Stimulated activated naive B cell treated with anti-CD40 and anti-IgM and Interleukin-4, amounts not matched to agents 10 μg/mL and 1 μg/mL and 100 μg/mL, for 72 hours (primary cell): ENCODE measurements at regions not wholly inside any gene's neighbourhood (a gene's known extent, or its start where the extent isn't known, plus 50 kb on each side); places are given as distances from the start of the nearest gene placed in this dataset.
"Not testable (repeated sequence)": the region's sequence is repeated elsewhere in the genome, so short reads cannot be mapped to it uniquely, and the experiment has no call there.

Experiments used
- ATAC-seq, 2 donors: fragments of 150-1000 bp; cut with Tn5 transposase; replicated peaks; 2 replicates each; pipeline ENCODE4 v1.10.0; 2021; ENCODE audit warnings: moderate library complexity in 1 of 2
- DNase-seq: peaks from one replicate; pipeline ENCODE4 v3.0.0; 2021
- H3K27ac Mint-ChIP-seq: one replicate; pipeline ENCODE4 v1.8.0; 2022; ENCODE audit warnings: mild to moderate bottlenecking, mixed read lengths
- H3K27me3 Mint-ChIP-seq, 2 donors: one replicate each; pipeline ENCODE4 v1.8.0; 2022; ENCODE audit warnings: mixed read lengths in 2 of 2
- H3K36me3 Mint-ChIP-seq, 2 donors: one replicate each; pipeline ENCODE4 v1.8.0; 2022; ENCODE audit warnings: mixed read lengths in 2 of 2, mild to moderate bottlenecking in 1 of 2
- H3K4me1 Mint-ChIP-seq, 2 donors: one replicate each; pipeline ENCODE4 v1.8.0; 2022; ENCODE audit warnings: mixed read lengths in 2 of 2, mild to moderate bottlenecking in 1 of 2
- H3K4me3 Mint-ChIP-seq, 2 donors: one replicate each; pipeline ENCODE4 v1.8.0; 2022; ENCODE audit warnings: mild to moderate bottlenecking in 2 of 2, mixed read lengths in 2 of 2, moderate library complexity in 1 of 2
- H3K9me3 Mint-ChIP-seq, 2 donors: one replicate each; pipeline ENCODE4 v1.8.0; 2022; ENCODE audit warnings: mixed read lengths in 2 of 2, mild to moderate bottlenecking in 1 of 2

GRCh38 chrX:147468600-147468999 lies 443.1 kb upstream of the FMR1 start:
- Mint-ChIP-seq H3K27ac (no peak overlapping the region), H3K9me3 (peaks cover 2 to 5% of the 10 kb centered on the region in 2 donors), H3K36me3 (no peaks in the 10 kb centered on the region), H3K4me3 (no peak overlapping the region), H3K27me3 (no peaks in the 10 kb centered on the region), H3K4me1 (no peaks in the 10 kb centered on the region)
- no peak for ATAC-seq
- no peak for DNase-seq

- DNase-seq = no peak
- H3K9me3 Mint-ChIP-seq = peaks cover 2 to 10% of the 10 kb centered on the region in 2 donors
Measured at GRCh38 chrX:147476008-147476407, 435.7 kb upstream of the FMR1 start.

GRCh38 chrX:147478899-147479298 lies 432.8 kb upstream of the FMR1 start:
- Mint-ChIP-seq H3K36me3 (no peaks in the 10 kb centered on the region), H3K27ac (no peak overlapping the region), H3K4me3 (no peak overlapping the region), H3K27me3 (no peaks in the 10 kb centered on the region), H3K9me3 (peaks cover 2 to 10% of the 10 kb centered on the region in 2 donors), H3K4me1 (no peaks in the 10 kb centered on the region)
- DNase-seq (no peak), ATAC-seq (no peak)

More at GRCh38 chrX:147476008-147476407, 435.7 kb upstream of the FMR1 start:
- Mint-ChIP-seq H3K4me1 (no peaks in the 10 kb centered on the region), H3K4me3 (no peak overlapping the region), H3K36me3 (no peaks in the 10 kb centered on the region), H3K27me3 (no peaks in the 10 kb centered on the region), H3K27ac (no peak overlapping the region)
- no peak for ATAC-seq

GRCh38 chrX:147485207-147485606 lies 426.5 kb upstream of the FMR1 start:
- no peak for DNase-seq
- Mint-ChIP-seq H3K9me3 (peaks cover 0 to 6% of the 10 kb centered on the region in 2 donors), H3K4me1 (no peaks in the 10 kb centered on the region), H3K27me3 (no peaks in the 10 kb centered on the region), H3K4me3 (no peak overlapping the region), H3K36me3 (no peaks in the 10 kb centered on the region), H3K27ac (no peak overlapping the region)
- no peak for ATAC-seq

DNA sequence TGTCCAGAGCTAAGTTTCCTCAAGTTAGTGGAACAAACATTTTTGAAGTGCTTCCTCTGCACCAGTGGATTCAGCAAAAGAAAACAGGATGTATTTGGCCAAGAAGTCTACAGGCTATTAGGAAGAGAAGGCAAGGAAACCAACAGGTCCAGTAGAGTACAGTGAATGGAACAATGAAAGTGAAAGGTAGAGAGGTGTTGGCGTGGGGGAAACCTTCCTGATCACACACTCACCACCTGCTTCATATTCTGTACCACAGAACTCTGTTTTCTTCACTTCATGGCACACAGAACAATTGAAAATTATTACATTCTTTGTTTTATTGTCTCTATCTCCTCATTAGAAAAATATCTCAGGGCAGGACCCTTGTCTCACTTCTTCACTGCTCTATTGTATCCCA lies 417.4 kb upstream of the FMR1 start:
- no peak for ATAC-seq
- Mint-ChIP-seq H3K4me1 (no peaks in the 10 kb centered on the region), H3K36me3 (no peaks in the 10 kb centered on the region), H3K4me3 (no peak overlapping the region), H3K9me3 (peaks cover 0 to 3% of the 10 kb centered on the region in 2 donors), H3K27ac (no peak overlapping the region), H3K27me3 (no peaks in the 10 kb centered on the region)
- DNase-seq = no peak

DNA sequence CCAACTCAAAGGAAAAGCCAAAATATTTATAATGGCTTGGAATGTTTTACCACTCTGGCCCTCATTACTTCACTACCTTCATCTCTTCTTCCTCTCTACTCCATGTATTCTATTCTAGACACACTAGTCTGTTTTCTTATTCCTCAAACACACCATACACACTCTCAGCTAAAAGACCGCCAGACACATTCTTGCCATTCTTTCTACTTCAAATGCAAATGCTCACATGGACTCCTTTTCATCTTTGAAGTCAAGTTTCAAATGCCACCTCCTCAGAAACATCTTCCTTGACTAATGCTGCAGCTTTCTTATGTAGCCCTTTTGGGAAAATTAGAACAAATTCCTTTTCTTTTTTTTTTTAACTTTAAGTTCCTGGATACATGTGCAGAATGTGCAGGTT lies 412.9 kb upstream of the FMR1 start:
- no peak overlapping the region for H3K4me3 Mint-ChIP-seq
- H3K27ac Mint-ChIP-seq = no peak overlapping the region
- no peaks in the 10 kb centered on the region for H3K4me1 Mint-ChIP-seq
- peaks cover 0 to 2% of the 10 kb centered on the region in 2 donors for H3K9me3 Mint-ChIP-seq
- no peaks in the 10 kb centered on the region for H3K27me3 Mint-ChIP-seq
- DNase-seq = no peak
- no peaks in the 10 kb centered on the region for H3K36me3 Mint-ChIP-seq
- ATAC-seq = no peak

GRCh38 chrX:147522981-147523380 lies 388.7 kb upstream of the FMR1 start:
- Mint-ChIP-seq H3K27me3 (no peaks in the 10 kb centered on the region), H3K27ac (no peak overlapping the region)
- ATAC-seq = no peak

GRCh38 chrX:147533426-147533825 lies 378.3 kb upstream of the FMR1 start:
- H3K27me3 Mint-ChIP-seq = no peaks in the 10 kb centered on the region
- no peak for ATAC-seq

More at GRCh38 chrX:147522981-147523380, 388.7 kb upstream of the FMR1 start:
- H3K4me3 Mint-ChIP-seq = no peak overlapping the region
- no peaks in the 10 kb centered on the region for H3K36me3 Mint-ChIP-seq
- peaks cover 2 to 4% of the 10 kb centered on the region in 2 donors for H3K9me3 Mint-ChIP-seq
- no peak for DNase-seq
- no peaks in the 10 kb centered on the region for H3K4me1 Mint-ChIP-seq

GRCh38 chrX:147537172-147537571 lies 374.5 kb upstream of the FMR1 start:
- no peaks in the 10 kb centered on the region for H3K27me3 Mint-ChIP-seq
- ATAC-seq (no peak), DNase-seq (no peak)
- no peaks in the 10 kb centered on the region for H3K9me3 Mint-ChIP-seq
- H3K4me1 Mint-ChIP-seq = no peaks in the 10 kb centered on the region
- no peak overlapping the region for H3K4me3 Mint-ChIP-seq
- H3K27ac Mint-ChIP-seq = no peak overlapping the region
- no peaks in the 10 kb centered on the region for H3K36me3 Mint-ChIP-seq

More at GRCh38 chrX:147533426-147533825, 378.3 kb upstream of the FMR1 start:
- no peaks in the 10 kb centered on the region for H3K36me3 Mint-ChIP-seq
- no peaks in the 10 kb centered on the region for H3K4me1 Mint-ChIP-seq
- no peak overlapping the region for H3K27ac Mint-ChIP-seq
- no peak for DNase-seq
- peaks cover 0 to 2% of the 10 kb centered on the region in 2 donors for H3K9me3 Mint-ChIP-seq
- no peak overlapping the region for H3K4me3 Mint-ChIP-seq

GRCh38 chrX:147548023-147548422 lies 363.7 kb upstream of the FMR1 start:
- not testable (repeated sequence) for H3K27ac Mint-ChIP-seq, H3K9me3 Mint-ChIP-seq, H3K36me3 Mint-ChIP-seq, H3K27me3 Mint-ChIP-seq, H3K4me3 Mint-ChIP-seq, DNase-seq, ATAC-seq, H3K4me1 Mint-ChIP-seq

GRCh38 chrX:147550217-147550616 lies 361.5 kb upstream of the FMR1 start:
- Mint-ChIP-seq H3K4me3 (no peak overlapping the region), H3K27ac (no peak overlapping the region), H3K27me3 (no peaks in the 10 kb centered on the region), H3K36me3 (no peaks in the 10 kb centered on the region), H3K9me3 (peaks cover 0 to 4% of the 10 kb centered on the region in 2 donors), H3K4me1 (no peaks in the 10 kb centered on the region)
- ATAC-seq (no peak), DNase-seq (no peak)

- Mint-ChIP-seq H3K27me3 (no peaks in the 10 kb centered on the region), H3K4me3 (no peak overlapping the region), H3K27ac (no peak overlapping the region)
Measured at GRCh38 chrX:147559191-147559590, 352.5 kb upstream of the FMR1 start.

DNA sequence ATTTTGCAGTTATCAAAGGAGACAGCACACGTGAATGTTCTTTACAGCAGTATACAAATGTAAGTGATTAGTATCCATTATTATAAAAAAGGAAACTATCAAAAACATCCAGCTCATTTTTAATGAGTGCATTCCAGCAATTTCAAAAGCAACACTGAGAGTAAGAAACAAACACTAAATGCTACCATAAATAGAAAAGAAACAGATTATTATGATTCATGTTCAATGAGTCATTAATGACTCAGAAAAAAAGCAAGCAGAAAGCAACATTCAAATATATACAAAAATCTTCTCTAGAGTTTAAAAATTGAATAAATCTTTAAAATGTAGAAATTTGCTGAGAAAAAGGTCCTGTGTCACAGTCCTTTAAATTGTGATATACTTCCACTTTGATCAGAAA lies 346.5 kb upstream of the FMR1 start:
- Mint-ChIP-seq H3K36me3 (no peaks in the 10 kb centered on the region), H3K4me1 (no peaks in the 10 kb centered on the region), H3K27me3 (no peaks in the 10 kb centered on the region), H3K4me3 (no peak overlapping the region), H3K9me3 (no peaks in the 10 kb centered on the region), H3K27ac (no peak overlapping the region)
- no peak for DNase-seq
- no peak for ATAC-seq

More at GRCh38 chrX:147559191-147559590, 352.5 kb upstream of the FMR1 start:
- H3K9me3 Mint-ChIP-seq = peaks cover 0 to 3% of the 10 kb centered on the region in 2 donors
- ATAC-seq (no peak), DNase-seq (no peak)
- H3K36me3 Mint-ChIP-seq = no peaks in the 10 kb centered on the region
- no peaks in the 10 kb centered on the region for H3K4me1 Mint-ChIP-seq

GRCh38 chrX:147570483-147570882 lies 341.2 kb upstream of the FMR1 start:
- ATAC-seq (no peak), DNase-seq (no peak)
- Mint-ChIP-seq H3K4me1 (no peaks in the 10 kb centered on the region), H3K36me3 (no peaks in the 10 kb centered on the region), H3K27me3 (no peaks in the 10 kb centered on the region), H3K27ac (no peak overlapping the region), H3K4me3 (no peak overlapping the region), H3K9me3 (no peaks in the 10 kb centered on the region)

GRCh38 chrX:147573266-147573665 lies 338.5 kb upstream of the FMR1 start:
- Mint-ChIP-seq H3K9me3 (no peaks in the 10 kb centered on the region), H3K4me1 (no peaks in the 10 kb centered on the region), H3K4me3 (no peak overlapping the region), H3K27me3 (no peaks in the 10 kb centered on the region), H3K27ac (no peak overlapping the region), H3K36me3 (no peaks in the 10 kb centered on the region)
- no peak for ATAC-seq
- no peak for DNase-seq

DNA sequence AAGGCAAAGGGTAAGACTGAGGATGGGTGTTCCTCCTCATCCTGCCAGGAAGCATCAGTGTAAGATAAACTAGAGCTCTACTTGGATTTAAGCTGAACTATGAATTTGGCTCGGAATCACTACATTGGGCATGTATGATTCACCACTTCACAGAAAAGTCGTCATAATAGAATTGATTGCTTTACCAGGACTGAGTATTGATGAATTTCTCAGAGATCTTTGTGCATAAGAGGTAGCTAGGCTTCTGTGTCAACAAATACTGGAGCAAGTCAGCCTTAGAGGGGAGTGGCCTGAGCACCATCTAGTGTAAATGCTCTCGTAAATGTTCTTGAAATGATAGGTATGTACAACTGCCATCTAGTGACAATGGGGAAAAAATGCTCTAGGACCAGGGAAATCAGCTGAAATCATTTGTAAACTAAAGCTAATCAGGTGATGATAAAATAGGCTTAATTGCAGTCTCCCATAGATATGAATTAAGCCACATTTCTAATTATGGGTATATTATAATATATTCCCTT lies 309.5 kb upstream of the FMR1 start:
- H3K4me3 Mint-ChIP-seq = no peak overlapping the region
- no peaks in the 10 kb centered on the region for H3K4me1 Mint-ChIP-seq
- no peaks in the 10 kb centered on the region for H3K36me3 Mint-ChIP-seq
- H3K9me3 Mint-ChIP-seq = no peaks in the 10 kb centered on the region
- ATAC-seq (no peak), DNase-seq (no peak)
- no peak overlapping the region for H3K27ac Mint-ChIP-seq
- no peaks in the 10 kb centered on the region for H3K27me3 Mint-ChIP-seq
